DND-41 (cell line): ENCODE measurements at regions not wholly inside any gene's neighbourhood (a gene's known extent, or its start where the extent isn't known, plus 50 kb on each side); places are given as distances from the start of the nearest gene placed in this dataset.

Experiments used
- ATAC-seq: fragments of 200-7000 bp; cut with Tn5 transposase; 3 replicates; pipeline ENCODE4 v1.9.1; 2021; ENCODE audit warnings: low read depth; ENCODE audit not compliant: insufficient read depth
- DNase-seq: peaks from one replicate; pipeline ENCODE4 v3.0.0-alpha.2; 2020
- H2AFZ ChIP-seq: 2 replicates; pipeline ENCODE4 v1.6.0; 2012; ENCODE audit warnings: low read depth, low read length
- H3K27ac ChIP-seq: 2 replicates; pipeline ENCODE4 v1.5.1; 2012; ENCODE audit warnings: low read length, inconsistent platforms
- H3K27me3 ChIP-seq: fragments of 200-600 bp; sonication (generic); 2 replicates; pipeline ENCODE4 v1.6.0; 2012; ENCODE audit warnings: low read length, mild to moderate bottlenecking, inconsistent platforms; ENCODE audit not compliant: insufficient read depth, poor library complexity
- H3K36me3 ChIP-seq: 2 replicates; pipeline ENCODE4 v1.5.1; 2012; ENCODE audit warnings: low read length, inconsistent platforms; ENCODE audit not compliant: insufficient read depth
- H3K4me1 ChIP-seq: 2 replicates; pipeline ENCODE4 v1.5.1; 2012; ENCODE audit warnings: mild to moderate bottlenecking, low read length; ENCODE audit not compliant: insufficient read depth
- H3K4me2 ChIP-seq: 2 replicates; pipeline ENCODE4 v1.6.0; 2012; ENCODE audit warnings: mild to moderate bottlenecking, moderate library complexity, low read length, inconsistent platforms; ENCODE audit not compliant: insufficient read depth
- H3K4me3 ChIP-seq, 2 experiments: fragments of 200-600 bp in 1 of 2; shearing (Covaris generic) in 1 of 2; 2 replicates each; pipeline ENCODE4 v1.5.1; 2012 to 2016; ENCODE audit warnings: inconsistent platforms in 2 of 2, low read length in 2 of 2, mild to moderate bottlenecking in 2 of 2, low read depth in 1 of 2, moderate library complexity in 1 of 2
- H3K79me2 ChIP-seq: 2 replicates; pipeline ENCODE4 v1.6.0; 2012; ENCODE audit warnings: low read length, inconsistent platforms; ENCODE audit not compliant: insufficient read depth
- H3K9ac ChIP-seq: 2 replicates; pipeline ENCODE4 v1.6.0; 2012; ENCODE audit warnings: low read depth, mild to moderate bottlenecking, inconsistent platforms, low read length, moderate library complexity
- H3K9me3 ChIP-seq: 2 replicates; pipeline ENCODE4 v1.5.1; 2012; ENCODE audit warnings: low read length, moderate library complexity, mild to moderate bottlenecking, inconsistent platforms; ENCODE audit not compliant: insufficient read depth, severe bottlenecking
- H4K20me1 ChIP-seq: 2 replicates; pipeline ENCODE4 v1.6.0; 2012; ENCODE audit warnings: low read length; ENCODE audit not compliant: insufficient read depth
- CTCF ChIP-seq: IDR thresholded peaks from 2 replicates; pipeline ENCODE4 v1.5.1; 2012; ENCODE audit warnings: borderline replicate concordance, low read length, moderate library complexity, mild to moderate bottlenecking; ENCODE audit not compliant: poor library complexity, severe bottlenecking; ENCODE audit errors: extremely low read depth
- EZH2 ChIP-seq: IDR thresholded peaks from 3 replicates; pipeline ENCODE4 v1.6.1; 2012; ENCODE audit warnings: borderline replicate concordance, low read depth, mild to moderate bottlenecking, moderate library complexity, low read length, inconsistent platforms; ENCODE audit not compliant: severe bottlenecking

GRCh38 chr5:4907571-4907970 is 232.6 kb upstream of the ADAMTS16 start:
- Histone ChIP-seq H3K4me3 (no peak overlapping the region), H3K4me2 (no peak overlapping the region), H3K27ac (no peak overlapping the region), H3K4me1 (no peaks in the 10 kb centered on the region), H3K9me3 (no peaks in the 10 kb centered on the region), H3K27me3 (peaks cover 27% of the 10 kb centered on the region), H3K79me2 (no peaks in the 10 kb centered on the region), H3K9ac (no peak overlapping the region), H3K36me3 (no peaks in the 10 kb centered on the region), H4K20me1 (no peaks in the 10 kb centered on the region), H2AFZ (no peak overlapping the region)
- no peak for DNase-seq
- no peak for TF ChIP-seq EZH2
- no peak for TF ChIP-seq CTCF
- ATAC-seq = no peak

GRCh38 chr5:4909086-4909485 is 231.0 kb upstream of the ADAMTS16 start:
- TF ChIP-seq CTCF (no peak), EZH2 (no peak)

GRCh38 chr5:4911646-4912403 is 228.3 kb upstream of the ADAMTS16 start:
- Histone ChIP-seq H3K4me3 (no peak overlapping the region), H3K36me3 (no peaks in the 10 kb centered on the region), H3K79me2 (no peaks in the 10 kb centered on the region), H3K4me2 (no peak overlapping the region), H3K9ac (no peak overlapping the region), H3K9me3 (no peaks in the 10 kb centered on the region), H3K27ac (no peak overlapping the region), H4K20me1 (no peaks in the 10 kb centered on the region), H3K27me3 (peaks cover 28% of the 10 kb centered on the region), H3K4me1 (no peaks in the 10 kb centered on the region), H2AFZ (no peak overlapping the region)
- DNase-seq = no peak
- ATAC-seq = no peak
- TF ChIP-seq CTCF (no peak), EZH2 (no peak)

More at GRCh38 chr5:4909086-4909485, 231.0 kb upstream of the ADAMTS16 start:
- H3K27ac ChIP-seq = no peak overlapping the region
- no peak for ATAC-seq
- no peaks in the 10 kb centered on the region for H3K36me3 ChIP-seq
- no peaks in the 10 kb centered on the region for H3K79me2 ChIP-seq
- H3K9me3 ChIP-seq = no peaks in the 10 kb centered on the region
- H3K27me3 ChIP-seq = peaks cover 22% of the 10 kb centered on the region
- H3K4me2 ChIP-seq = no peak overlapping the region
- H4K20me1 ChIP-seq = no peaks in the 10 kb centered on the region
- no peak overlapping the region for H3K4me3 ChIP-seq
- no peak for DNase-seq
- no peak overlapping the region for H3K9ac ChIP-seq
- no peaks in the 10 kb centered on the region for H3K4me1 ChIP-seq
- no peak overlapping the region for H2AFZ ChIP-seq

DNA sequence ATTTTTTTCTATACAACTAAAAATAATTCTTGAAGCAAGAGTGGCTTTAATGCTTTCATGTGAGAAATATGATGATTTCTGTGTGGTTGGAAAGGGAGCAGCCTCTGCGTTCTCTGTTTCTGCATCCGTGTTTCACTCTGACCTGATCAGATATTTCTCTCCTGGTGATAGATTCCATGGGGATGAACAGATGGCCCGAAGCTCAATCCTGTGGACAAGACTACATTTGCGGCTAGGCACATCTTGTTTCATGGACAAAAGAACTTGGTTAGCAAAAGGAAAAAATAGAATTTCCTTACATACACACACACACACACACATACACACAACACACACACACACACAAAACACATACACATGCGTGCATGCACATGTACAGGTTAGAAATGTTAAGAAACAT is 218.2 kb upstream of the ADAMTS16 start:
- Histone ChIP-seq H4K20me1 (no peaks in the 10 kb centered on the region), H3K9ac (no peak overlapping the region), H3K4me2 (no peak overlapping the region), H3K27ac (no peak overlapping the region), H3K4me1 (no peaks in the 10 kb centered on the region), H3K9me3 (no peaks in the 10 kb centered on the region), H2AFZ (no peak overlapping the region), H3K4me3 (no peak overlapping the region), H3K36me3 (no peaks in the 10 kb centered on the region), H3K27me3 (peaks cover 7% of the 10 kb centered on the region), H3K79me2 (no peaks in the 10 kb centered on the region)
- no peak for ATAC-seq
- TF ChIP-seq EZH2 (no peak), CTCF (no peak)
- DNase-seq = no peak
